ENCODE measurements at regions not wholly inside any gene's neighbourhood (a gene's known extent, or its start where the extent isn't known, plus 50 kb on each side); places are given as distances from the start of the nearest gene placed in this dataset.
"Not testable (repeated sequence)": the region's sequence is repeated elsewhere in the genome, so short reads cannot be mapped to it uniquely, and the experiment has no call there.

GRCh38 chr3:182330646-182331045 lies 462.7 kb upstream of the ATP11B start:
- no peak overlapping the region for H3K4me3 ChIP-seq
- no peaks in the 10 kb centered on the region for H3K4me1 ChIP-seq
- H3K9me3 ChIP-seq: no peaks in the 10 kb centered on the region
- no peak for TF ChIP-seq POLR2A (IDR thresholded peaks at IDR 0.05)
- TF ChIP-seq CTCF (IDR thresholded peaks at IDR 0.05): no peak
- no peaks in the 10 kb centered on the region for H3K36me3 ChIP-seq
- intact Hi-C loops (cut with DNase I; ENCODE audit: low total_unique reads): no loop called here
- no peak overlapping the region for H3K27ac ChIP-seq
- H3K27me3 ChIP-seq: no peaks in the 10 kb centered on the region
- no peak for DNase-seq

- Histone ChIP-seq H3K27me3 (no peaks in the 10 kb centered on the region), H3K36me3 (no peaks in the 10 kb centered on the region), H3K9me3 (no peaks in the 10 kb centered on the region), H3K27ac (no peak overlapping the region), H3K4me3 (no peak overlapping the region), H3K4me1 (no peaks in the 10 kb centered on the region)
- no peak for DNase-seq
- intact Hi-C loops (cut with DNase I; ENCODE audit: low total_unique reads): no loop called here
- TF ChIP-seq CTCF (IDR thresholded peaks at IDR 0.05) (no peak), POLR2A (IDR thresholded peaks at IDR 0.05) (no peak)
Observed at GRCh38 chr3:182331341-182331740, 462.0 kb upstream of the ATP11B start.

GRCh38 chr3:182342252-182342651 lies 451.1 kb upstream of the ATP11B start:
- TF ChIP-seq CTCF (IDR thresholded peaks at IDR 0.05) (no peak), POLR2A (IDR thresholded peaks at IDR 0.05) (no peak)
- H3K9me3 ChIP-seq: no peaks in the 10 kb centered on the region
- no peak overlapping the region for H3K4me3 ChIP-seq
- no peak for DNase-seq
- H3K27me3 ChIP-seq: no peaks in the 10 kb centered on the region
- intact Hi-C loops (cut with DNase I; ENCODE audit: low total_unique reads): no loop called here
- no peaks in the 10 kb centered on the region for H3K4me1 ChIP-seq
- H3K36me3 ChIP-seq: no peaks in the 10 kb centered on the region
- H3K27ac ChIP-seq: no peak overlapping the region

GRCh38 chr3:182344026-182344425 lies 449.3 kb upstream of the ATP11B start:
- H3K27me3 ChIP-seq; H3K27ac ChIP-seq; H3K4me3 ChIP-seq; H3K9me3 ChIP-seq; intact Hi-C loops (cut with DNase I; ENCODE audit: low total_unique reads); DNase-seq; H3K36me3 ChIP-seq; H3K4me1 ChIP-seq: not testable (repeated sequence)

GRCh38 chr3:182349051-182349450 lies 444.3 kb upstream of the ATP11B start:
- intact Hi-C loops (cut with DNase I; ENCODE audit: low total_unique reads): no loop called here
- no peak for DNase-seq
- Histone ChIP-seq H3K27ac (no peak overlapping the region), H3K9me3 (no peaks in the 10 kb centered on the region), H3K36me3 (no peaks in the 10 kb centered on the region), H3K4me3 (no peak overlapping the region), H3K27me3 (no peaks in the 10 kb centered on the region), H3K4me1 (no peaks in the 10 kb centered on the region)
- no peak for TF ChIP-seq POLR2A (IDR thresholded peaks at IDR 0.05)
- TF ChIP-seq CTCF (IDR thresholded peaks at IDR 0.05): no peak

GRCh38 chr3:182349951-182350517 lies 443.3 kb upstream of the ATP11B start:
- Histone ChIP-seq H3K9me3 (no peaks in the 10 kb centered on the region), H3K36me3 (no peaks in the 10 kb centered on the region), H3K27me3 (no peaks in the 10 kb centered on the region), H3K27ac (no peak overlapping the region), H3K4me3 (no peak overlapping the region), H3K4me1 (no peaks in the 10 kb centered on the region)
- intact Hi-C loops (cut with DNase I; ENCODE audit: low total_unique reads): no loop called here
- no peak for TF ChIP-seq POLR2A (IDR thresholded peaks at IDR 0.05)
- TF ChIP-seq CTCF (IDR thresholded peaks at IDR 0.05): no peak
- no peak for DNase-seq

Data from uterus (tissue), 3 donors.